Urinary bladder (tissue), 3 donors: ENCODE measurements at regions not wholly inside any gene's neighbourhood (a gene's known extent, or its start where the extent isn't known, plus 50 kb on each side); places are given as distances from the start of the nearest gene placed in this dataset.

Experiments
- DNase-seq: peaks from one replicate; pipeline ENCODE4 v3.0.0-alpha.2; 2015; ENCODE audit errors: extremely low spot score
- H3K27ac ChIP-seq: one replicate; pipeline ENCODE4 v1.5.1; 2013; ENCODE audit warnings: low read depth, mild to moderate bottlenecking, moderate library complexity
- H3K36me3 ChIP-seq: one replicate; pipeline ENCODE4 v1.6.1; 2013; ENCODE audit warnings: mild to moderate bottlenecking, moderate library complexity; ENCODE audit not compliant: insufficient read depth
- H3K4me1 ChIP-seq: one replicate; pipeline ENCODE4 v1.6.1; 2013; ENCODE audit warnings: mild to moderate bottlenecking, moderate library complexity; ENCODE audit not compliant: insufficient read depth
- H3K4me3 ChIP-seq: one replicate; pipeline ENCODE4 v1.5.1; 2013; ENCODE audit warnings: low read depth, low read length
- WGBS: extraction: QIAGEN DNeasy Blood & Tissue Kit; methylation state at CpG from one replicate; pipeline ENCODE4 v1.1.7; 2013; 5-methylcytosine and 5-hydroxymethylcytosine counted together
- donor health status: healthy with polysubstance abuse.
- donor health status: healthy.

GRCh38 chr12:89263900-89264299 lies 88.4 kb downstream of the DUSP6 start:
- no peaks in the 10 kb centered on the region for H3K36me3 ChIP-seq
- H3K27ac ChIP-seq, result no peak overlapping the region
- no peak for DNase-seq
- H3K4me3 ChIP-seq, result no peak overlapping the region
- H3K4me1 ChIP-seq, result no peaks in the 10 kb centered on the region
- WGBS, result 65% methylated on average over 4 of the region's 4 CpGs

GRCh38 chr12:89262855-89263552 lies 89.3 kb downstream of the DUSP6 start:
- no peak for DNase-seq
- Histone ChIP-seq H3K4me1 (no peaks in the 10 kb centered on the region), H3K36me3 (peaks cover under 1% of the 10 kb centered on the region), H3K27ac (no peak overlapping the region), H3K4me3 (no peak overlapping the region)
- 97% methylated on average over 2 of the region's 2 CpGs for WGBS

GRCh38 chr12:89261982-89262381 lies 90.3 kb downstream of the DUSP6 start:
- Histone ChIP-seq H3K36me3 (peaks cover 2% of the 10 kb centered on the region), H3K4me1 (no peaks in the 10 kb centered on the region), H3K27ac (no peak overlapping the region), H3K4me3 (no peak overlapping the region)
- 75% methylated on average over 4 of the region's 4 CpGs for WGBS
- no peak for DNase-seq

GRCh38 chr12:89260841-89261637 lies 91.3 kb downstream of the DUSP6 start:
- DNase-seq, result no peak
- Histone ChIP-seq H3K27ac (no peak overlapping the region), H3K4me1 (no peaks in the 10 kb centered on the region)

GRCh38 chr12:89259821-89260220 lies 92.5 kb downstream of the DUSP6 start:
- H3K27ac ChIP-seq, result no peak overlapping the region
- peaks cover 2% of the 10 kb centered on the region for H3K4me1 ChIP-seq
- no peak for DNase-seq
- H3K4me3 ChIP-seq, result no peak overlapping the region
- peaks cover 4% of the 10 kb centered on the region for H3K36me3 ChIP-seq
- 88% methylated on average over 3 of the region's 3 CpGs for WGBS

More at GRCh38 chr12:89260841-89261637, 91.3 kb downstream of the DUSP6 start:
- Histone ChIP-seq H3K4me3 (no peak overlapping the region), H3K36me3 (peaks cover 2% of the 10 kb centered on the region)

- Histone ChIP-seq H3K27ac (no peak overlapping the region), H3K4me3 (no peak overlapping the region), H3K4me1 (peaks cover 2% of the 10 kb centered on the region), H3K36me3 (peaks cover 4% of the 10 kb centered on the region)
- no peak for DNase-seq
- 94% methylated on average over 5 of the region's 5 CpGs for WGBS
Observed at GRCh38 chr12:89258240-89258969, 93.9 kb downstream of the DUSP6 start.

- Histone ChIP-seq H3K27ac (no peak overlapping the region), H3K36me3 (peaks cover 4% of the 10 kb centered on the region), H3K4me1 (peaks cover 2% of the 10 kb centered on the region), H3K4me3 (no peak overlapping the region)
- no peak for DNase-seq
- 52% methylated on average over 5 of the region's 5 CpGs for WGBS
Observed at GRCh38 chr12:89257340-89257739, 95.0 kb downstream of the DUSP6 start.

- WGBS, result 88% methylated on average over 1 of the region's 1 CpG
- Histone ChIP-seq H3K4me3 (no peak overlapping the region), H3K27ac (no peak overlapping the region), H3K36me3 (peaks cover 4% of the 10 kb centered on the region), H3K4me1 (peaks cover 2% of the 10 kb centered on the region)
- DNase-seq, result no peak
Observed at GRCh38 chr12:89256060-89256459, 96.2 kb downstream of the DUSP6 start.

GRCh38 chr12:89253488-89253887 lies 98.8 kb downstream of the DUSP6 start:
- H3K36me3 ChIP-seq, result peaks cover 4% of the 10 kb centered on the region
- no peak for DNase-seq
- peaks cover 2% of the 10 kb centered on the region for H3K4me1 ChIP-seq
- H3K27ac ChIP-seq, result no peak overlapping the region
- no peak overlapping the region for H3K4me3 ChIP-seq
- 77% methylated on average over 1 of the region's 1 CpG for WGBS

GRCh38 chr12:89252284-89252683 lies 100.0 kb downstream of the DUSP6 start:
- Histone ChIP-seq H3K27ac (no peak overlapping the region), H3K36me3 (peaks cover 2% of the 10 kb centered on the region), H3K4me3 (no peak overlapping the region), H3K4me1 (peaks cover 3% of the 10 kb centered on the region)
- WGBS, result 71% methylated on average over 4 of the region's 4 CpGs
- DNase-seq, result peak; percentile 32

GRCh38 chr12:89251342-89252271 lies 100.7 kb downstream of the DUSP6 start:
- Histone ChIP-seq H3K4me1 (peaks cover 3% of the 10 kb centered on the region), H3K4me3 (no peak overlapping the region), H3K36me3 (peaks cover 2% of the 10 kb centered on the region), H3K27ac (no peak overlapping the region)
- 56% methylated on average over 6 of the region's 6 CpGs for WGBS
- DNase-seq, result no peak

GRCh38 chr12:89250636-89251035 lies 101.7 kb downstream of the DUSP6 start:
- no peak for DNase-seq
- H3K36me3 ChIP-seq, result no peaks in the 10 kb centered on the region
- no peak overlapping the region for H3K4me3 ChIP-seq
- H3K27ac ChIP-seq, result no peak overlapping the region
- peaks cover 1% of the 10 kb centered on the region for H3K4me1 ChIP-seq

GRCh38 chr12:89250213-89250612 lies 102.1 kb downstream of the DUSP6 start:
- no peak for DNase-seq
- Histone ChIP-seq H3K27ac (no peak overlapping the region), H3K36me3 (no peaks in the 10 kb centered on the region), H3K4me3 (no peak overlapping the region), H3K4me1 (peaks cover 1% of the 10 kb centered on the region)
- WGBS, result 70% methylated on average over 2 of the region's 2 CpGs
